ENCODE measurements at regions not wholly inside any gene's neighbourhood (a gene's known extent, or its start where the extent isn't known, plus 50 kb on each side); places are given as distances from the start of the nearest gene placed in this dataset.
"Not testable (repeated sequence)": the region's sequence is repeated elsewhere in the genome, so short reads cannot be mapped to it uniquely, and the experiment has no call there.

DNA sequence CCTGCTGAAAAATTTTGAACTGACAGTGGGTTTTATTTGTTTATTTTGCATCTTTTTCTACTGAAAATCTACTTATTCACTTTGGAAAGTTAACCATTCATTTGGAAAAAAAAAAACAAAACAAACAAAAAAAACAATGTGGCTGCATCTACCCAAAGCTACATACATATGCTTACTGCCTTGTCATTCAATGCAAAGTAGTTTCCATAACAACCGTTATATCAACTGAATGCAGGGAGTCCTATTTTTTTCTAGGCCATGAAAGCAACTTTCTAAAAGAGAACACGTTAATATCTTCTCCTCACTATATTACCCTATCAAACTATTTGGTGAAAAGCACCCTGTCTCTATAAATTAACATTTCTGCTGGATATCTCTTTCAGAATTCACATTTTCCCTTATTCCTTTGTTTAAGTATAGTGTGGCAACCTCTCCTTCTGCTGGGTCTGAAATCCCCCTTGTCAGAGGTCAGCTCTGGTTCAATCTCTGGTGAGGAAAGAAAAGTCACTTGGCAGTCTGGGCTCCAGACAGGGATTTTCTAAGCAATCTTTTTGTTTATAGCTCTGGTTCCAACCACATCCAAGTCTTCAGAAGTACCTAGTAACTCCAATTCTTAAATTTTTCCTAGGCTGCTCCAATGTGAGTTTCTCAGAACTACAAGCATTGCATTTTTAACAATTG lies 528.4 kb upstream of the TOM1L1 start:
- no peak for FAIRE-seq

DNA sequence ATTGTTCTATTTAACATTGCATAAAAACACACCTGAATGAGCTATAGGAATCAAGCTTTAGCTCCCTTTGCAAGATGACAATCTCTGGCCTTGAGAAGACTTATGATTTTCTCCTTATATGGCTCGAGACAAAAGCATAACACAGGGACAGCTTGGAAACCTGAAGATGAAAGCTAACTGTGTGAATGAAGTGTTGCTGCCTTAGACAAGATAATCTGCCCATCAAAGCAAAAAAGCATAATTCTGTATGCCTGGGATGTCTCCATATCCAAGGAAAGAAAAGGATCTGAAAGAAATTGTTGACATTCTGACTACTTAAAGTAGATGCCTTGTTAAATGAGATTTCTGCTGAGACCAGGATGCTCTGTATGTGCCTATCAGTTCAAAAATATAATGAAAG lies 526.7 kb upstream of the TOM1L1 start:
- FAIRE-seq, result no peak

DNA sequence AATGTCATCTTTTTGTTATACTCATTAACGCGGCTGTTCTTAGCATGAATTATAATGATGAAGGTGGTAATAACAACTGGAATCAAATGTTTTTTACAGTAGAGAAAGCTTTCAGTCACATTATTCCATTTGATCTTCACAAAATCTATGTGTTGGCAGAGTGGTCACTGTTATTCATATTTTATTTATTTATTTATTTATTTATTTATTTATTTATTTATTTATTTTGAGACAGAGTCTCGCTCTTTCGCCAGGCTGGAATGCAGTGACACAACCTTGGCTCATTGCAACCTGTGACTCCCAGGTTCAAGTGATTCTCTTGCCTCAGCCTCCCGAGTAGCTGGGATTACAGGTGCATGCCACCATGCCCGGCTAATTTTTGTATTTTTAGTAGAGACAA lies 524.2 kb upstream of the TOM1L1 start:
- not testable (repeated sequence) for FAIRE-seq

DNA sequence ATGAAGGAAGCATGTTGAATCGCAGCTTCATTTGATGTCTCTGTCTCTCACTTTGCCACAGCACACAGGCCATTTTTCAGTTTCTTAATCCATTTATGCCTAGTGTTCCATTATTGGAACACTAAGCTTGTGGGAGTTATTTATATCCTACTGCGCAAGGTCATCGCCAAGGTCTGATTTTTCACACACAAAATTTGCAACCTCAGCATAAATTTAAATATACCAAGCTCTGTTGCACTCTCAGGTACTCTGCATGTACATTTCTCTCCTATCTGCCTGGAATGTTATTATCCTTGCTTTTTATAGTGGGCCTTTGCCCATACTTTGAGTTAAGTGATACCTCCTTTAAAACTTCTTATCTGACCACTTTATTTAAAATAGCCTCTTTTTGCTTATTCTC lies 519.2 kb upstream of the TOM1L1 start:
- FAIRE-seq, result no peak

DNA sequence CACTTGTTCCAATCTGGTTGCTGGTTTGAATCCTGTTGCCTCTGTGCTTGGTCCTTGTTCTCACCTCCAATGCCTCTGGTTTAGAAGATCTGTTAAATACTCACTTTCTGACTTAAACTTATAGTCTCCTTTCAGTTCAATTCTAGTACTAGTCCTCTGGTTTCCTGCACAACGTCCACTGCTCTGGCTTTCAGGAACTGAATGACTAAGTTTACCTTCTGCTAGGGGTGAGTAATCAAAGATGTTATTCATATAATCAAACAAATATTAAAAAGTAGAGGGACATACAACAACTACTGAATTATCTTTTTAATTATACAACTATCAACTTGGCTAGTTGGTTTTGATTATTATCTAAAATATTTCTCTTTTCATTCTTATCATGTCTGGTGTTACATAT lies 496.4 kb upstream of the TOM1L1 start:
- FAIRE-seq, result no peak

DNA sequence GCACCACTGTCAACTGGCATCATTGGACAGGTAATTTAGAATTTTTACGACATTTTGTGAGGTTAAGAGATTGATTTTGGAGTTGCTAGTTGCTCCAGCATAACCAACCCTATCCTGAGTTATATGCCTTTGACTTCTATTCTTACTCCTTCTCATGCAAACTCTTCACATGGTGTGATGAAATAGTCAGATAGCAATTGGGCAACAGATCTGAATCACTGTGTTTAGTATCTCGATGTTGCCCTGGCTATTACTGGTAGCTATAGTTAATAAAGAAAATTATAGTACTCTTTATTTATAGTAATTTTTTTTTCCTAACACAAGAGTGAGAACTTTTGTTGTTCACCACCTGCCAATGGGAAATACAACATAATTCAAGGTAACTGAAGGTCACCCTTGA lies 494.8 kb upstream of the TOM1L1 start:
- no peak for FAIRE-seq

DNA sequence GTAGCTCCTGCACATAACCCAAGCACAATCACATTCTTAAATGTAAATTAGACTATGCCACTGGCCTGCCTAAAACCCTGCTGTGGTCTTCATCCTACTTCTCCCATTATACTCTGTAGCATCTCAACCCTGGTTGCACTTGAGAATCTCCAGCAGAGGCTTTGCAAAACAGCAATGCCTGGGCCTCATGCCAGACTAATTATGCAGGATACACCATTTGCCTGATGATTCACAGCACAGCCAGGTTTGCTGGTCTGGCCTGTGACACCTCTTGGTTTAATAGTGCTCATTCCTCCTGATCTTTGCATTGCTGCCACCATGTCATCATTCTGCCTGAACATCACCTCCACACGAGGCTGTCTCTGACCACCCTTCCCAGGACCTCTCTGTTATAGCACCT lies 491.9 kb upstream of the TOM1L1 start:
- no peak for FAIRE-seq

DNA sequence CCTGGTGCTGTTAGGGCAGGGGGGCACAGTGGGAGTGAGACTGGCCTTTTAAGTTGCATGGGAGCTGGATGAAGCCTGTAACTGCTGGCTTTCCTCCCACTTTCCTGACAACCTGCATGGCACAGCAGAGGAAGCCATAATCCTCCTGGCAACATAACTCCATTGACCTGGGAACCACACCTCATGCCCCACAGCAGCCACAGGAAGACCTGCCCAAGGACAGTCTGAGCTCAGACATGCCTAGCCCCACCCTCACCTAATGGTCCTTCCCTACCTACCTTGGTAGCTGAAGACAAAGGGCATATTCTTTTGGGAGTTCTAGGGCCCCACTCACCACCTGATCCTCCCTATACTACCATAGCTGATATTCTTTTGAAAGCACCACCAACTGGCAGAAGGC lies 482.2 kb upstream of the TOM1L1 start:
- FAIRE-seq, result no peak

DNA sequence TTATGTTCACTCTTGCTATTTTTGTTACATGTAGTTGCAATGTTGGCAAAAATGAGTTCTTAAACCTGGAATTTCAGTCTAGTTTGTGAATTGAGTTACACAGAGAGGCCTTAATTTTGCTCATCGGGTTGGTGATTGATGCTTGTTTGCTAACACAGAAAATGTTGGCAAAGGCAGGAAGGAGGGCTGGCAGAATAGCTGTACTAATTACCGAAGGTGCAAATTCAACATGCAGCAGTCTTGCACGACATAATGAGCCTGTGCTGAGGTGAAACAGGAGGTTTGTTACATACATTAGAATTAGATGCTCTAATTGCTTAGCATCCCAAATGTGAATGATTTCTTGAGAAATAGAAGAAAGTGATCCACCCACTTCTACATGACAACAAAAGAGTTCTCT lies 475.0 kb upstream of the TOM1L1 start:
- no peak for FAIRE-seq

DNA sequence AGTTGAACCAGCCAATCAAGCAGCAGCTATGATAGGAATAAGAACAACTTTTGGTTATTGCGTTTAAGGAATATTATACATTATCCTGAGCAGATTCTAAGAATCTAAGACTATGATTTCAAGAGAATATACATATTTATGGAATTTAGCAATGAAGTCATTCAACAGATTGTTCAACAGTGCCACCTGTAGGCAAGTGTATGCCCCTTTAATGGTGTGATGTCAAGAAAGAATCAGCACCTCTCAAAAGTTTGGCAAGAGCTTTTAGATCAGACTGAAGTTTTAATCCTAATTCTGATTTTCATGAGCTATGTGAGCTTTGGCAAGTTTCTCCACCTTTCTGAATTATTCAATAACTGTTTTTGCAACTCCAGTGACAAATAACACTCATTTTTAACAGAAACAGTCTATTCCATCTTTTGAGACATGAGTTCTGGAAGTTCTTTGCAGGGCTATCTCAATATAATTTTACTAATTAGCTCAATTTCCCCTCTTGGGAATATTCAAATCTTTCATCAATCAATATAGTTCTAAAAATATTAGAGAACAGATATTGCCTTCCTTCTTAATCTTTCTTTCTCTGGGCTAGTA lies 474.3 kb upstream of the TOM1L1 start:
- FAIRE-seq, result no peak

DNA sequence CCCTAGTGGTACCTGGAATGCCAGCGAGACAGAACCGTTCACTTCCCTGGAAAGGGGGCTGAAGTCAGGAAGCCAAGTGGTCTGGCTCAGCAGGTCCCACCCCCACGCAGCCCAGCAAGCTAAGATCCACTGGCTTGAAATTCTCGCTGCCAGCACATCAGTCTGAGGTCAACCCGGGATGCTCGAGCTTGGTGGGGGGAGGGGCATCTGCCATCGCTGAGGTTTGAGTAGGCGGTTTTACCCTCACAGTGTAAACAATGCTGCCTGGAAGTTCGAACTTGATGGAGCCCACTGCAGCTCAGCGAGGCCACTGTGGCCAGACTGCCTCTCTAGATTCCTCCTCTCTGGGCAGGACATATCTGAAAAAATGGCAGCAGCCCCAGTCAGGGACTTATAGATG lies 464.7 kb upstream of the TOM1L1 start:
- FAIRE-seq, result no peak

DNA sequence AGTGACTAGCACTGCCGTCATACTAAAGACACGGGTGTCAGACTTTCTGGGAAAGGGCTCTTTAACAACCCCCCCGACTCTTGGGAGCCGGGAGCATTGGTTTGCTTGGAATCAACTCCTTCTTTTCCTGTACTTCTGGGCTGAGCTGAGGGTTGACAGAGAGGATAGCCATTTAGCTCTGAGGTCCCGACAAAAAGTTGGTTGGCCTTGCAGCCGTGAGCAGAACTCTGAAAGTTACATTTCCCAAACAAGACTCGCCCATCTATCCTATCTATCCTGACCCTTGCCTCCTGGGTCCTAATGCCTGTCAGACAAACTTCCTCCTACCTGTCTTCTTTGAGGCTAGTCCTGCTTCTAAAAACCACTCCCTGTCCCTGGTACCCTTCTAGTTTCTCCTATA lies 460.8 kb upstream of the TOM1L1 start:
- FAIRE-seq, result no peak

DNA sequence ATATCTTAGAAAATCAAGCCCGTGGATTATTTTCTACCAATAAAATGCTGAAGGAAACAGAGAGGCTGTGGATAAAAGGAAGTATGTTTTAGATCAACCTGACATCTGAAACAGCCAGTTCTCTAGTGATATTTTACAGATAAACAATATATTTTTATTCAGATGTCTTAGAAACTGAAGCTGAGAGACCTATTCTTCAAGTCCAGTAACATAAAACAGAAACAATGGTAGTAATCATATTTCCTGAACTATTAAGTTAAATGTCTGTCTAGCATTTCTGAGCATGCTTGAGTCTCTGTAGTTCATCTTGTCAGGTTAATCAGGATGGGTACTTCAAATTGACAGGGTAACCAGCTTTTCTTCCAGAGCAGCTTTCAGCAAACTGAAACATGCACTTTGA lies 449.6 kb upstream of the TOM1L1 start:
- no peak for FAIRE-seq

DNA sequence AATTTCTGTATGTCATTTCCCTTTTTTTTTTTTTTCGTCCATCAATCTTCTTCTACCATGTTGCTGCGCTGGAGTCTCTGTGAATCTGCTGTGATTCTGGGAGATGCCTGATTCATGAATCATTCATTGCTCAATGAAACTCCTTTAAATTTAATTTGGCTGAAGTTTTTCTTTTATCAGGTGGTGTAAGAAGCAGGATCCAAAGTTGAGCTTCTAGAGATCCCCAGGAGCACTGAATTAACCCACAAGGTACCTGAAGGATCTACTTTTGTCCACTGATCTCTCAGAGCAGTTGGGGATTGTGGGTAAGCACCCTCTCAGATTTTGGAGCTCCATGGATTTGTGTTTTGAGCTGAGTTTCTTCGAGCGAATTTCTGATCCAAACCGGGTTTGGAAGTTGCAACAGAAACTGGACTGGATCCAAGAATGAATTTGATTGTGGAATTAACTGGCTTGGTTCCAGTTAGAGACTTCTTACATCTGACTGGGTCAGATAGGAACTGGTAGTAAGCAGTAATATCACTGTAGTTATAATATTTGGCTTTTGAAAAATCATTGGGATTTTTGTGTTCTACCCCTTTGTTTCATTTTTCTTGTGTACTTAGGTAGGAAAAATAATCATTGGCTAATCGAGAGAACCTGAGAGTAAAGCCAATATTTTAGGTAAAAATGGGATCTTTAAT lies 447.8 kb upstream of the TOM1L1 start:
- no peak for FAIRE-seq

DNA sequence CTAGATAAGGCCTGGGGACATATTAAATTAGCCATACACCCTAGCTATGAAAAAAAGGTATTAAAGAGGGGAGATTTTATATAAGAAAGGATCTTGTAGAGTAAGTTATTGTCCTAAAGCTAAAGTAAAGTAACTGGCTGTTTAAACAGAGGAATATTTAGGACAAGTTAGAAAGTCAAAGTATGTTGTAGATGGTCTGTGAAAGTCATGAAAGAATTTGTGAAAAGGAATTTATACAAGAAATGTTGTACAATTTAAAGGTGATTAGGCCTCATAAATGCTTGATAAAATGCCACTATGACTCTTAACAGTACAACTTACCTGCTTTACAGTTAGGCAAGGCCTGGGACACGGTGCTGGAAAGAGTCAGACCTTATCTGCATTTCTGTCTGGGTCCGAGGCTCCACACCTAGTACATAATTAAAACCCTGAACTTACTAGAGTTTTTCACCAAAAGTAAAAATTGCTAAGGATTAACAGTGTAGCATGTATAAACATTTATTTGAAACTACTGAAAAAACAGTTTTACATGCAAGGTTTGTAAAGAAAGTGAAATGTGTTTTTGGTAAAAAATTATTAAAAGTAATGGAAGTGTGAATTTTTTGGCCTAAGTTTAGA lies 445.3 kb upstream of the TOM1L1 start:
- no peak for FAIRE-seq

DNA sequence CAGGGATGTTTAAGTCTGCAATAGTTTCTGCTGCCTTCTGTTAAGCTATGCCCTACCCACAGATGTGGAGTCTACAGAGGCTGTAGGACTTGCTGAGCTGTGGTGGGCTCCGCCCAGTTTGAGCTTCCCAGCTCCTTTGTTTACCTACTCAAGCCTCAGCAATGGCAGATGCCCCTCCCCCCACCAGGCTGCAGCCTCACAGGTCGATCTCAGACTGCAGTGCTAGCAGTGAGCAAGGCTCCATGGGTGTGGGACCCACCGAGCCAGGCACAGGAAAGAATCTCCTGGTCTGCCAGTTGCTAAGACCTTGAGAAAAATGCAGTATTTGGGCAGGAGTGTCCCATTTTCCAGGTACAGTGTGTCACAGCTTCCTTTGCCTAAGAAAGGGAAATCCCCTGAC lies 435.2 kb upstream of the TOM1L1 start:
- FAIRE-seq, result not testable (repeated sequence)

DNA sequence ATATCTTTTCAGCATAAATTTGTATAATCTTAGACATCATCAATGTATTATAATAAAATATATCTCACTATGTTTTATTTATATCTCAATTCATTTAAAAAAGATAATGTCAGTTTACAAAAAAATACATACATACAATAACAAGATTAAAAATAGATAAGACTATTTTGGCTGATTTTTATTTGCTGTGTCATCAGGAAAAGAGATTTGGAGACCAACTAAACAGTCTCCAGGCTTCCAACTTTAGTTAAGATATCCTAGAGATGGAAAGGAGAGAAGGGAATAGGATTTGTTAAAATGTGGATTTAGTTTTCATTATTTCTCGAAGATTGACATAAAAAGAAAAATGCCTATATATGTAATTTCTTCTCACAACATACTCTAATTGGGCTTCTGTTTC lies 433.8 kb upstream of the TOM1L1 start:
- peak; percentile 70 for FAIRE-seq

DNA sequence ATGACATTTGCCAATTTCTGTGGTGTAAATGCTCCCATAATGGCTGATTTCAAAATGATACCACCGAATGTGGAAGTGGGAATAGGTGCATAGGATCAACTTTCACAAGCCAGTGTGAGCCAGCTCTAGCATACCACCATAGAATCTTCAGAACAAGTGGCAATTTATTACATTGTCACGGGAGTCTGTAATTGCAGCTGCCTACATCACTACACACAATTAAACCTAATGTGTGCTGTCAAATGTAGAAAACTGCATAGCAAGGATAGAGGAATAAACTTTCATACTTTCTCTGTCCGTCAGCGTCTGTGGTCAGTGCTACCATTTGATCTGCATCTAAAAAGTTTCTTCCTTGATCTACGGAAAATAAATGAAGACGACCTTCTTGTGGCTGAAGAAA lies 417.8 kb upstream of the TOM1L1 start:
- FAIRE-seq, result no peak

DNA sequence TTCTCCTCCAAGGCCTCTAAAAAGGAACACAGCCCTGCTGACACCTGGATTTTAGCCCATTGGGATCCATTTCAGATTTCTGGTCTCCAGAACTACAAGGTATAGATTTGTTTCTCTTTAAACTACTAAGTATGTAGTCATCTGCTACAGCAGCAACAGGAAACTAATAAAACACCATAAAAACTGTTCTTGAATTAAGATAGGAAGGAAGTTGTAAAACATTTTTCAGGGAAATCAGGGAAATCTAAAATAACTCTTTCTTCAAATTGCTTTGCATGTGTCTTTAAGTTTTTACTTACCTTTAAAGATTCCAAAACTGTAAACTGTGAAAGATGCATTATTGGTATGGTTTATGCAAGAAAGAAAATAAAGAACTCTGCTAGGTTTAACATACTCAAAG lies 407.0 kb upstream of the TOM1L1 start:
- no peak for FAIRE-seq

DNA sequence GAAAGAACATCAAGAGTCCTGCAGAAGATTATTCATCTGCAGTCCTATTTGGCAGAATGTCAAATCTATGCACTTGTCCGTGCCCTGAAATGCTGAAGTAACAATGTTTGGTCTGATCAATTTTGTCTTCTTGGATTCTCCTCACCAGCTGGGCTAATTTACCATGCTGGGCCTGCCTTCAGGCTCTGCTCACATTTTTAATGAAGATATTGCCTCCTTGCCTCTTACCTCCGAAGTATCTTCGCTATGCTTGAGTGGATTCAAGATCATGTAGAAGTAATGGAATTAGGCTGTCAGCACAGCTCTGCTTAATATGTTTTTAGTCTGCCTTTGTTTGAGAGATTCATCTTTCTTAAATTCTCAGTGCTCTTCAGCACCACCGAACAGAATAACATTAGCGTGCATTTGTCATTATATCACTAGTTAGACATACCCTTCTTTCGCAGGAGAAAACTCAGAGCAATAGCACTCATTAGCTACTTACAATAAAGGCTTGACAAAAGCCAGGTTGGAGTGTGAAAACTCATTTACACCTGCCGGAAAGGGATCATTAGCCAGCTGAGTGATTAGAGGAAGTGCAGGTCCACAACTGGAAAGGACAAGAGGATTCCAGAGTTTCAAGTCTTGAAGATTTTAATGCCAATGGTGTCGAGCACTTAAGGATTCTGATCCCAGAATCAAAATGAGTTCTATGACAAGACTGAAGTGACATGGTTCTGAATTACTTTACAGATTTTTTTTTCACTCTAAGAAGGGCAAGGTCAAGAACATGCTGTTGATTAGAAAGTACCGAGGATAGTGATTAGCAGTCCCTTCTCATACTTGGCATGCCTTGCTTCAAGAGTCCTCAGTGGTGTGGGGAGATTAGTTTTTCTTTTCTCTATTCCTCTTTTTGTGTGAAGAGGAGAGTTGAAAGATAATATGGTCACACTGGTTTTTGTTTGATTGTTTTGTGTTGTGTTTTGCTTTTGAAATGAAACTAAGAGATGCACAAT lies 405.6 kb upstream of the TOM1L1 start:
- no peak for FAIRE-seq

DNA sequence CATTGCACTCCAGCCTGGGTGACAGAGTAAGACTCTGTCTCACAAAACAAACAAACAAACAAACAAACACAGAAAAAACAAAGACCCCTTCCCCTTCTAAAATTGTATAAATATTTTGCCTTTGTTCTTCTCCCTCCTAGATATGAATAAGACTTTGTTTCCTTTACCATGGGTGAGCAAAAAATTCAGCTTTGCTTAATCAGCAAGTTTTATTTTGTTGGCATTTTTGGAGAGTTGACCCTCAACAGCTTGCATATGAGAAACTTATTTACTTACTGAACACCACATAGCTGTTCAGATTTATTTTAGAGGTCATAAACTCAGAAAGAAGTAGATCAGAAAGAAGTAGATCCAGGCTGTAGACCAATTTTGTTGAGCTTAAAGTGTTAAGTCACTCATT lies 395.2 kb upstream of the TOM1L1 start:
- no peak for FAIRE-seq

DNA sequence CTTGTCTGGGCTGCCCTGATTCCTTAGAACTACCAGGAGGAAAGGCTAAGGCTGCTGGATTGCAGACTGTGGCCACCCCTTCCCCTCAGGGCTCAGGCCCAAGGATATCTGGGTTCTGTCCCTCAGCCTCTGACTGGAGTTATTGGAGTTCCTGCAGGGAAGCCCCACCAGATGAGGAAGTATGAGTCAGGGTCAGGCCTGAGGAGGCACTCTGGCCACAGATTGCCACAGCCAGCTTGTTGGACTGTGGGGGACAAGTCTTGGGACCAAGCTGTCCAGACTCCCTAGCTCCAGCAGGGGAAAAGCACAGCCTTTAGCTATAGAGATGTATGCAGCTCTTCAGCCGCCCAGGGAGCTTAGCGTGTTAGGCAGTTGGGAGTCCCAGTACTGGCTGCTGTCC lies 381.9 kb upstream of the TOM1L1 start:
- no peak for FAIRE-seq

DNA sequence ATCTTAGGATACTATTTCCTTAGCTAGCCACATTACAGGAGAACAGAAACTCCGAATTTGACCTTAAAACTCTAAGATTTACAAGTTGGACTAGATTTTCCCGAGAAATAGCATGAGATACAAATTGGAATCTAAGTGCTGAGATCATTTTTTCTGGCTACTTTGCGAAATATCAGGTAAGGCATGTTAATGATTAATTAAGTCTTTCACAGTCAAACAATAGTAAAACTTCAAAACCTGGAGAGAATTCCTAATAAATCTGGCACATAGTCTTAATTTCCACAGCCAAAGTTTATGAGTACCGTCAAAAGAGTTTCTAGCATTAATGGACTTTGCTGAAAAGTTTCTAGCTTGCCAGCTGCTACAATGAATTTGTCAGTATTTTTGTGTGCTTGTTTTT lies 379.5 kb upstream of the TOM1L1 start:
- FAIRE-seq, result no peak
